OCI-LY1 (cell line): ENCODE measurements at regions not wholly inside any gene's neighbourhood (a gene's known extent, or its start where the extent isn't known, plus 50 kb on each side); places are given as distances from the start of the nearest gene placed in this dataset.

Experiments
- H2AFZ ChIP-seq: fragments of 200-600 bp; sonication (generic), shearing (Covaris generic); 2 replicates; pipeline ENCODE4 v1.6.0; 2014; ENCODE audit warnings: antibody characterized with exemption, mild to moderate bottlenecking, low read length
- H3F3A ChIP-seq: fragments of 200-600 bp; sonication (generic), shearing (Covaris generic); 2 replicates; pipeline ENCODE4 v1.6.0; 2014; ENCODE audit warnings: mild to moderate bottlenecking, antibody characterized with exemption, low read length, moderate library complexity; ENCODE audit not compliant: insufficient read depth
- H3K27ac ChIP-seq: fragments of 200-600 bp; sonication (generic); 2 replicates; pipeline ENCODE4 v1.5.1; 2014; ENCODE audit warnings: low read length, mixed run types, mild to moderate bottlenecking, low read depth; ENCODE audit not compliant: poor library complexity, severe bottlenecking
- H3K27me3 ChIP-seq: fragments of 200-600 bp; sonication (generic); 2 replicates; pipeline ENCODE4 v1.6.0; 2014; ENCODE audit warnings: antibody characterized with exemption, mild to moderate bottlenecking, low read length, moderate library complexity; ENCODE audit not compliant: insufficient read depth
- H3K36me3 ChIP-seq: fragments of 200-600 bp; sonication (generic); 2 replicates; pipeline ENCODE4 v1.6.1; 2014; ENCODE audit warnings: mild to moderate bottlenecking, antibody characterized with exemption, low read length, moderate library complexity, mixed read lengths; ENCODE audit not compliant: insufficient read depth
- H3K4me1 ChIP-seq: fragments of 200-600 bp; sonication (generic); 2 replicates; pipeline ENCODE4 v1.5.1; 2014; ENCODE audit warnings: mild to moderate bottlenecking, low read length, moderate library complexity; ENCODE audit not compliant: insufficient read depth, severe bottlenecking
- H3K4me2 ChIP-seq: fragments of 200-600 bp; sonication (generic), shearing (Covaris generic); 2 replicates; pipeline ENCODE4 v1.6.1; 2014; ENCODE audit warnings: low read length
- H3K4me3 ChIP-seq: fragments of 200-600 bp; sonication (generic); 2 replicates; pipeline ENCODE4 v1.5.1; 2014; ENCODE audit warnings: low read length, low read depth, mild to moderate bottlenecking, mixed read lengths; ENCODE audit not compliant: poor library complexity, severe bottlenecking
- H3K79me2 ChIP-seq: fragments of 200-600 bp; shearing (Covaris generic); 2 replicates; pipeline ENCODE4 v1.6.1; 2016; ENCODE audit warnings: mixed run types, low read length, mixed read lengths; ENCODE audit not compliant: insufficient read depth
- H3K9ac ChIP-seq: fragments of 200-600 bp; sonication (generic), shearing (Covaris generic); 2 replicates; pipeline ENCODE4 v1.6.1; 2014; ENCODE audit warnings: mild to moderate bottlenecking, low read length, mixed read lengths
- H3K9me2 ChIP-seq: fragments of 200-600 bp; sonication (generic), shearing (Covaris generic); 2 replicates; pipeline ENCODE4 v1.6.1; 2014; ENCODE audit warnings: low read depth, mild to moderate bottlenecking, low read length, mixed read lengths
- H3K9me3 ChIP-seq: fragments of 200-600 bp; shearing (Covaris generic); 2 replicates; pipeline ENCODE4 v1.6.1; 2014; ENCODE audit warnings: low read length, mixed read lengths
- H4K20me1 ChIP-seq: fragments of 200-600 bp; sonication (generic), shearing (Covaris generic); 2 replicates; pipeline ENCODE4 v1.6.0; 2016; ENCODE audit warnings: mild to moderate bottlenecking, low read length; ENCODE audit not compliant: insufficient read depth
- CTCF ChIP-seq: fragments of 200-600 bp; sonication (generic), shearing (Covaris generic); IDR thresholded peaks from 2 replicates; pipeline ENCODE4 v1.5.1; 2017; ENCODE audit warnings: mild to moderate bottlenecking, antibody characterized with exemption, low read length, moderate library complexity, mixed read lengths
- EZH2 ChIP-seq: fragments of 200-600 bp; sonication (generic), shearing (Covaris generic); IDR thresholded peaks from 2 replicates; pipeline ENCODE4 v1.8.0; 2017; ENCODE audit warnings: borderline replicate concordance, mixed run types, mild to moderate bottlenecking, antibody characterized with exemption, low read length, moderate library complexity, mixed read lengths

- Histone ChIP-seq H3K4me1 (no peaks in the 10 kb centered on the region), H3K9me2 (no peaks in the 10 kb centered on the region), H2AFZ (no peak overlapping the region), H3F3A (no peaks in the 10 kb centered on the region), H3K4me2 (no peak overlapping the region), H3K4me3 (no peak overlapping the region), H3K27ac (no peak overlapping the region), H3K9ac (no peak overlapping the region), H3K79me2 (no peaks in the 10 kb centered on the region), H4K20me1 (no peaks in the 10 kb centered on the region), H3K27me3 (no peaks in the 10 kb centered on the region), H3K9me3 (no peaks in the 10 kb centered on the region), H3K36me3 (no peaks in the 10 kb centered on the region)
- TF ChIP-seq EZH2: no peak
- TF ChIP-seq CTCF: no peak
These were observed 74.1 kb downstream of the SCG2 start for GRCh38 chr2:223528036-223528435.

- no peaks in the 10 kb centered on the region for H3K27me3 ChIP-seq
- H3F3A ChIP-seq: no peaks in the 10 kb centered on the region
- H3K9ac ChIP-seq: no peak overlapping the region
- no peaks in the 10 kb centered on the region for H3K36me3 ChIP-seq
- no peak overlapping the region for H3K27ac ChIP-seq
- H3K4me2 ChIP-seq: no peak overlapping the region
- no peaks in the 10 kb centered on the region for H3K79me2 ChIP-seq
- no peak overlapping the region for H3K4me3 ChIP-seq
- TF ChIP-seq CTCF (no peak), EZH2 (no peak)
- H2AFZ ChIP-seq: no peak overlapping the region
- no peaks in the 10 kb centered on the region for H4K20me1 ChIP-seq
- H3K4me1 ChIP-seq: no peaks in the 10 kb centered on the region
- no peaks in the 10 kb centered on the region for H3K9me3 ChIP-seq
- no peaks in the 10 kb centered on the region for H3K9me2 ChIP-seq
These were observed 72.5 kb downstream of the SCG2 start for GRCh38 chr2:223529696-223530095.

- H3F3A ChIP-seq: no peaks in the 10 kb centered on the region
- H3K9me2 ChIP-seq: no peaks in the 10 kb centered on the region
- no peak overlapping the region for H3K9ac ChIP-seq
- no peaks in the 10 kb centered on the region for H3K27me3 ChIP-seq
- H2AFZ ChIP-seq: no peak overlapping the region
- H3K79me2 ChIP-seq: no peaks in the 10 kb centered on the region
- no peak for TF ChIP-seq CTCF
- no peak for TF ChIP-seq EZH2
- H3K4me2 ChIP-seq: no peak overlapping the region
- H3K27ac ChIP-seq: no peak overlapping the region
- H3K9me3 ChIP-seq: no peaks in the 10 kb centered on the region
- no peaks in the 10 kb centered on the region for H3K36me3 ChIP-seq
- no peak overlapping the region for H3K4me3 ChIP-seq
- no peaks in the 10 kb centered on the region for H4K20me1 ChIP-seq
- H3K4me1 ChIP-seq: no peaks in the 10 kb centered on the region
These were observed 71.3 kb downstream of the SCG2 start for GRCh38 chr2:223530811-223531210.
